ENCODE measurements at regions not wholly inside any gene's neighbourhood (a gene's known extent, or its start where the extent isn't known, plus 50 kb on each side); places are given as distances from the start of the nearest gene placed in this dataset.
"Not testable (repeated sequence)": the region's sequence is repeated elsewhere in the genome, so short reads cannot be mapped to it uniquely, and the experiment has no call there.

DNA sequence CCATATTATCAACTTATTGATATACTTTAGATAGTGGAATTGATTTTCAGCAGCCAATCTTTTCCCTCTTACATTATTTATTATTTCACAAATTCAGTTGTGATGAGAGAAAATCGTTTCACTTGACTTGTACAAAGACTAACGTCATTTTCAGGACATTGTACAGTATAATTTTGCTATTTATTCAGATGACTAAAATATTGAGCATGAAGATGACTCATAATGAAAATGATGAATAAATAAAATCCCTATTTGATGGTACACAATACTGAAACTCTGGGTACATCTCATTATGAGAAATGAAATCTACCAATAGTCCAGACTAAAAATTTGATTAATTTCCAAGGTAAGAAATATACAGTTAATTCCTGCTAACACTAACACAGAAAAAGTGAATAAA lies 316.4 kb downstream of the CCDC74A start:
- CTCF ChIA-PET; H3K9ac ChIP-seq (ENCODE audit: control insufficient read depth, insufficient read depth, low read length); H4K20me1 ChIP-seq (ENCODE audit: control insufficient read depth, insufficient read depth); H2AFZ ChIP-seq (ENCODE audit: control insufficient read depth, low read depth, low read length); H3K36me3 ChIP-seq (ENCODE audit: control insufficient read depth in 2 of 2, insufficient read depth in 2 of 2, low read length in 1 of 2); DNase-seq (ENCODE audit: low read depth, low spot score); FAIRE-seq; RAD21 ChIA-PET (ENCODE audit: unreplicated experiment); intact Hi-C loops (cut with micrococcal nuclease; ENCODE audit: unreplicated experiment); H3K4me2 ChIP-seq (ENCODE audit: control insufficient read depth, insufficient read depth); SMC1A ChIA-PET (ENCODE audit: uncharacterized antibody, unreplicated experiment); POLR2A ChIA-PET; H3K4me1 ChIP-seq (ENCODE audit: control insufficient read depth, insufficient read depth, low read length); H3K79me2 ChIP-seq (ENCODE audit: control insufficient read depth, insufficient read depth, low read length); H3K9me3 ChIP-seq (replicated peaks; ENCODE audit: control insufficient read depth, insufficient read depth, low read length); BruUV-seq (replicated peaks); H3K27ac ChIP-seq (ENCODE audit: control insufficient read depth, insufficient read depth); H3K4me3 ChIP-seq; in situ Hi-C loops (cut with MboI); H3K27me3 ChIP-seq (replicated peaks in 1 of 2; ENCODE audit: control insufficient read depth in 2 of 2, insufficient read depth in 2 of 2, low read length in 1 of 2): not testable (repeated sequence)
- peak; percentile 40; the same call in 2 of the 3 replicates for ATAC-seq
- WGBS (ENCODE audit: insufficient coverage, insufficient replicate concordance, low lambda C conversion rate, missing lambda C conversion rate) = 2% methylated on average over 2 of the region's 2 CpGs
- TF ChIP-seq JUNB (IDR thresholded peaks at IDR 0.05) = peak; percentile 92
- peak; percentile 37; the same call in 1 of the 2 replicates for TF ChIP-seq NFIC (IDR thresholded peaks at IDR 0.05; ENCODE audit: low read depth, low read length)

DNA sequence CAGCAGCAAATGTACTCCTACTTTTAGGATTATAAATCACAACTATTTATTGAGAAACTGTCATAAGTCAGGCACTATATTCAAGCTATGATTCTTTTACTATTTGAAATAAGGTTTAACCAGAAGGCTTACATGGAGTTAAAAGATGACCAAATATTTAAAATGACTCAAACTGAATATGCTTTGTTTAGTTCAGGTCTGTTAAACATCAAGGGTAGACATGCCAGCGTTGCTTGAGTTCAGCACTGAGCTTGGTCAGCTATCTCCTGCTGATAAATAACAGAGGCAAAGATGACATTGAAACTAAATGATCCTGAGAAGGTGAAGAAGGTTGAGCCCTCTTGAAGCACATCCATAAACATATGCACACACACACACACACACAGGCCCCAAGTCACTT lies 305.6 kb downstream of the ANKRD30BL start:
- H3K9me3 ChIP-seq (replicated peaks; ENCODE audit: control insufficient read depth, insufficient read depth, low read length); H3K9ac ChIP-seq (ENCODE audit: control insufficient read depth, insufficient read depth, low read length); H3K4me3 ChIP-seq; H3K4me2 ChIP-seq (ENCODE audit: control insufficient read depth, insufficient read depth); SMC1A ChIA-PET (ENCODE audit: uncharacterized antibody, unreplicated experiment); FAIRE-seq; BruUV-seq (replicated peaks); DNase-seq (ENCODE audit: low read depth, low spot score); H3K4me1 ChIP-seq (ENCODE audit: control insufficient read depth, insufficient read depth, low read length); CTCF ChIA-PET; intact Hi-C loops (cut with micrococcal nuclease; ENCODE audit: unreplicated experiment); POLR2A ChIA-PET; H2AFZ ChIP-seq (ENCODE audit: control insufficient read depth, low read depth, low read length); H3K27ac ChIP-seq (ENCODE audit: control insufficient read depth, insufficient read depth); RAD21 ChIA-PET (ENCODE audit: unreplicated experiment); H3K79me2 ChIP-seq (ENCODE audit: control insufficient read depth, insufficient read depth, low read length); H3K36me3 ChIP-seq (ENCODE audit: control insufficient read depth in 2 of 2, insufficient read depth in 2 of 2, low read length in 1 of 2); H4K20me1 ChIP-seq (ENCODE audit: control insufficient read depth, insufficient read depth); H3K27me3 ChIP-seq (replicated peaks in 1 of 2; ENCODE audit: control insufficient read depth in 2 of 2, insufficient read depth in 2 of 2, low read length in 1 of 2); ATAC-seq: not testable (repeated sequence)
- in situ Hi-C loops (cut with MboI) = loop anchor here (25.0 kb wide), 1 partner anchor 281 kb away; no protein-coding TSS in a partner anchor
- whole genome bisulfite sequencing (ENCODE audit: insufficient coverage, insufficient replicate concordance, low lambda C conversion rate, missing lambda C conversion rate) = 0% methylated on average over 1 of the region's 1 CpG
